AG04450 (cell line): ENCODE measurements at regions not wholly inside any gene's neighbourhood (a gene's known extent, or its start where the extent isn't known, plus 50 kb on each side); places are given as distances from the start of the nearest gene placed in this dataset.

Experiments used
- CTCF ChIA-PET: fragments of 300-600, 350-600 bp; formaldehyde crosslinking; extraction: SDS; loops from one replicate; lab custom pipeline; 2022; ENCODE audit warnings: antibody characterized with exemption, inconsistent platforms; lab: Charles Lee
- POLR2A ChIA-PET: fragments of 350-600 bp; formaldehyde crosslinking; extraction: SDS; loops from one replicate; lab custom pipeline; 2021; ENCODE audit warnings: antibody characterized with exemption, inconsistent platforms; lab: Yijun Ruan, JAX
- DNase-seq: peaks from one replicate; pipeline ENCODE4 v3.0.0-alpha.2; 2011; ENCODE audit warnings: low read depth, low spot score
- H3K27ac ChIP-seq: one replicate; pipeline ENCODE4 v1.5.1; 2012; ENCODE audit warnings: low read depth, low read length, control low read depth
- H3K27me3 ChIP-seq: one replicate; pipeline ENCODE4 v1.6.0; 2012; ENCODE audit warnings: low read length; ENCODE audit not compliant: control insufficient read depth, insufficient read depth
- H3K4me3 ChIP-seq: 2 replicates; pipeline ENCODE4 v1.5.1; 2011; ENCODE audit warnings: mild to moderate bottlenecking, low read depth, low read length, control low read depth
- H3K9me3 ChIP-seq: 2 replicates; pipeline ENCODE4 v1.5.1; 2012; ENCODE audit warnings: low read length; ENCODE audit not compliant: control insufficient read depth, insufficient read depth
- CTCF ChIP-seq: IDR thresholded peaks from 2 replicates; pipeline ENCODE4 v1.5.1; 2011; ENCODE audit warnings: low read depth, low read length, control low read depth, inconsistent platforms

GRCh38 chr1:80221319-80221718 is 1214.8 kb upstream of the ADGRL4 start:
- TF ChIP-seq CTCF = no peak
- POLR2A ChIA-PET = no interaction called here
- CTCF ChIA-PET = no interaction called here

GRCh38 chr1:80218112-80218511 is 1211.6 kb upstream of the ADGRL4 start:
- H3K4me3 ChIP-seq = no peak overlapping the region
- H3K9me3 ChIP-seq = no peaks in the 10 kb centered on the region
- no peak overlapping the region for H3K27ac ChIP-seq
- CTCF ChIA-PET = interaction anchor here (0.6 to 1.5 kb wide), 6 partner anchors 9 to 1206 kb away, joined by 3 read pairs; no protein-coding TSS in a partner anchor
- no peaks in the 10 kb centered on the region for H3K27me3 ChIP-seq
- peak; percentile 11 for DNase-seq
- peak; percentile 77 for TF ChIP-seq CTCF
- POLR2A ChIA-PET = no interaction called here

More at GRCh38 chr1:80221319-80221718, 1214.8 kb upstream of the ADGRL4 start:
- Histone ChIP-seq H3K27ac (no peak overlapping the region), H3K4me3 (no peak overlapping the region), H3K9me3 (no peaks in the 10 kb centered on the region), H3K27me3 (no peaks in the 10 kb centered on the region)
- DNase-seq = no peak

GRCh38 chr1:80217377-80217986 is 1211.0 kb upstream of the ADGRL4 start:
- DNase-seq = peak; percentile 20
- ChIA-PET CTCF (interaction anchor here (0.5 to 1.5 kb wide), 11 partner anchors 9 to 1617 kb away, joined by 3 to 5 read pairs (median 3); no protein-coding TSS in a partner anchor), POLR2A (no interaction called here)
- no peak overlapping the region for H3K27ac ChIP-seq
- peak; percentile 79 for TF ChIP-seq CTCF
- H3K27me3 ChIP-seq = no peaks in the 10 kb centered on the region
- H3K9me3 ChIP-seq = no peaks in the 10 kb centered on the region
- H3K4me3 ChIP-seq = no peak overlapping the region

- no peak for TF ChIP-seq CTCF
- Histone ChIP-seq H3K27me3 (no peaks in the 10 kb centered on the region), H3K9me3 (no peaks in the 10 kb centered on the region), H3K4me3 (no peak overlapping the region), H3K27ac (no peak overlapping the region)
- ChIA-PET CTCF (interaction anchor here (1.0 kb wide), 1 partner anchor 1375 kb away, joined by 3 read pairs; no protein-coding TSS in a partner anchor), POLR2A (no interaction called here)
- DNase-seq = no peak
Observed at GRCh38 chr1:80214888-80215540, 1208.5 kb upstream of the ADGRL4 start.

GRCh38 chr1:80212948-80213347 is 1206.4 kb upstream of the ADGRL4 start:
- POLR2A ChIA-PET = no interaction called here
- Histone ChIP-seq H3K27me3 (no peaks in the 10 kb centered on the region), H3K4me3 (no peak overlapping the region), H3K27ac (no peak overlapping the region), H3K9me3 (no peaks in the 10 kb centered on the region)
- CTCF ChIA-PET = no interaction called here
- no peak for DNase-seq
- TF ChIP-seq CTCF = no peak
